GM23338 (cell line): ENCODE measurements at regions not wholly inside any gene's neighbourhood (a gene's known extent, or its start where the extent isn't known, plus 50 kb on each side); places are given as distances from the start of the nearest gene placed in this dataset.

Source experiments
- ATAC-seq: fragments of 200-7000 bp; cut with Tn5 transposase; 3 replicates; pipeline ENCODE4 v1.9.1; 2020
- DNase-seq: peaks from one replicate; pipeline ENCODE4 v3.0.0-alpha.2; 2015; ENCODE audit warnings: low spot score
- H2AFZ ChIP-seq: fragments of 200-600 bp; sonication (generic); 2 replicates; pipeline ENCODE4 v1.8.0; 2016; ENCODE audit warnings: antibody characterized with exemption, mild to moderate bottlenecking, moderate library complexity
- H3F3A ChIP-seq: fragments of 200-600 bp; sonication (generic); replicated peaks from 2 replicates; pipeline ENCODE4 v1.8.0; 2017; ENCODE audit warnings: antibody characterized with exemption, mixed run types, low read depth
- H3K27ac ChIP-seq: fragments of 200-600 bp; sonication (generic); 2 replicates; pipeline ENCODE4 v1.6.1; 2016; ENCODE audit warnings: low read depth
- H3K27me3 ChIP-seq: fragments of 200-600 bp; sonication (generic); 2 replicates; pipeline ENCODE4 v1.8.0; 2016; ENCODE audit warnings: mild to moderate bottlenecking, mixed run types, moderate library complexity; ENCODE audit not compliant: insufficient read depth
- H3K36me3 ChIP-seq: fragments of 200-600 bp; sonication (generic); 2 replicates; pipeline ENCODE4 v1.8.0; 2016; ENCODE audit warnings: mild to moderate bottlenecking; ENCODE audit not compliant: insufficient read depth
- H3K4me1 ChIP-seq: fragments of 200-600 bp; sonication (generic); 2 replicates; pipeline ENCODE4 v1.8.0; 2016; ENCODE audit warnings: mild to moderate bottlenecking, moderate library complexity; ENCODE audit not compliant: insufficient read depth
- H3K4me2 ChIP-seq: fragments of 200-600 bp; sonication (generic); 2 replicates; pipeline ENCODE4 v1.7.1; 2017; ENCODE audit warnings: mixed run types
- H3K4me3 ChIP-seq: fragments of 200-600 bp; sonication (generic); 2 replicates; pipeline ENCODE4 v1.6.1; 2016; ENCODE audit warnings: mixed run types
- H3K79me2 ChIP-seq: fragments of 200-600 bp; sonication (generic); replicated peaks from 2 replicates; pipeline ENCODE4 v1.8.0; 2017; ENCODE audit warnings: mild to moderate bottlenecking; ENCODE audit not compliant: insufficient read depth
- H3K9me2 ChIP-seq: fragments of 200-600 bp; sonication (generic); 2 replicates; pipeline ENCODE4 v1.8.0; 2017; ENCODE audit not compliant: insufficient read depth
- H4K20me1 ChIP-seq: fragments of 200-600 bp; sonication (generic); replicated peaks from 2 replicates; pipeline ENCODE4 v1.8.0; 2017; ENCODE audit warnings: mild to moderate bottlenecking; ENCODE audit not compliant: insufficient read depth
- H3K27ac Mint-ChIP-seq: 2 replicates; pipeline ENCODE4 v1.8.0; 2020; ENCODE audit warnings: inconsistent platforms, mild to moderate bottlenecking, moderate library complexity, mixed read lengths
- H3K27me3 Mint-ChIP-seq: 3 replicates; pipeline ENCODE4 v1.8.0; 2022; ENCODE audit warnings: low read depth, mild to moderate bottlenecking, moderate library complexity, mixed read lengths, inconsistent platforms; ENCODE audit not compliant: insufficient read depth, poor library complexity
- H3K36me3 Mint-ChIP-seq: 3 replicates; pipeline ENCODE4 v1.8.0; 2021; ENCODE audit warnings: low read depth, mild to moderate bottlenecking, inconsistent platforms, moderate library complexity, mixed read lengths
- H3K4me1 Mint-ChIP-seq: 3 replicates; pipeline ENCODE4 v1.8.0; 2020; ENCODE audit warnings: mild to moderate bottlenecking, inconsistent platforms, mixed read lengths
- H3K4me3 Mint-ChIP-seq: 3 replicates; pipeline ENCODE4 v1.8.0; 2021; ENCODE audit warnings: moderate library complexity, mild to moderate bottlenecking, inconsistent platforms, mixed read lengths
- H3K9me3 Mint-ChIP-seq: 3 replicates; pipeline ENCODE4 v1.8.0; 2020; ENCODE audit warnings: moderate library complexity, mild to moderate bottlenecking, inconsistent platforms, mixed read lengths
- CREB1 ChIP-seq: fragments of 250-450 bp; sonication (Bioruptor Pico); IDR thresholded peaks from 2 replicates; pipeline ENCODE4 v1.5.0; 2020; ENCODE audit warnings: low read depth, mild to moderate bottlenecking, moderate library complexity
- EZH2 ChIP-seq: fragments of 200-600 bp; sonication (generic); IDR thresholded peaks from one replicate; pipeline ENCODE4 v1.8.0; 2017; ENCODE audit warnings: antibody characterized with exemption, mild to moderate bottlenecking, low read depth; ENCODE audit not compliant: unreplicated experiment
- JUNB ChIP-seq: IDR thresholded peaks from one replicate; pipeline ENCODE4 v1.6.1; 2016; ENCODE audit warnings: antibody characterized with exemption; ENCODE audit not compliant: unreplicated experiment
- NANOG ChIP-seq: IDR thresholded peaks from 2 replicates; pipeline ENCODE4 v1.6.1; 2016; ENCODE audit warnings: antibody characterized with exemption, borderline replicate concordance
- POLR2AphosphoS5 ChIP-seq: IDR thresholded peaks from 2 replicates; pipeline ENCODE4 v1.6.1; 2016; ENCODE audit warnings: antibody characterized with exemption, low read depth
- STAT1 ChIP-seq: IDR thresholded peaks from one replicate; pipeline ENCODE4 v1.6.1; 2016; ENCODE audit warnings: antibody characterized with exemption; ENCODE audit not compliant: unreplicated experiment
- ZNF114 ChIP-seq: fragments of 250-450 bp; sonication (Bioruptor Pico); IDR thresholded peaks from 2 replicates; pipeline ENCODE4 v1.5.0; 2020; ENCODE audit warnings: mild to moderate bottlenecking, moderate library complexity
- ZNF331 ChIP-seq: fragments of 250-450 bp; sonication (Bioruptor Pico); IDR thresholded peaks from 2 replicates; pipeline ENCODE4 v1.5.0; 2020; ENCODE audit warnings: low read depth, mild to moderate bottlenecking, moderate library complexity
- TF ChIP-seq, protein P1 (sequence below): IDR thresholded peaks from one replicate; pipeline ENCODE4 v1.6.1; 2018; ENCODE audit warnings: antibody characterized with exemption; ENCODE audit not compliant: unreplicated experiment
- TF ChIP-seq, protein P2 (sequence below): fragments of 250-450 bp; sonication (Bioruptor Pico); IDR thresholded peaks from 2 replicates; pipeline ENCODE4 v1.5.0; 2020; ENCODE audit warnings: mild to moderate bottlenecking, moderate library complexity
- TF ChIP-seq, protein P3 (sequence below): IDR thresholded peaks from 2 replicates; pipeline ENCODE4 v1.6.1; 2016; ENCODE audit warnings: antibody characterized with exemption

DNA sequence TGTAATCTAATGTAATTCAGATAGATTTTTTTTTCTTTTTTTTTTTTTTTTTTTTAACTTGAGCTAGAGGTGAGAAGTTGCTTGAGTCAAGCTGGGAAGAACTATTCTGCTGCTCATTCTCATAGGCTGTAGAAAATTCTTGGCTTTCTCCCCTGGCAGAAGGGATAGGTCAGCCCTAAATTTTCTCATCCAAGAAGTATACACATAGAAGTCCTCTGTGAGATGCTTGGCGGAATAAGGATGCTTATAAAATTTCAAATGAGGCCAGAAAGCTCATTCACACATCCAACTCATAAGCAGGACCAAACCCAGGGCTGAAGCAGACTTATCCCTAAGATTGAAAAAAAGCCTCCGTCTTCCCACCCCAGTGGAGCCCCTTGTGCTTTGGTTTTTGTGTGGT, 572.5 kb downstream of the SQOR start (continued):
- TF ChIP-seq, protein P1, sequence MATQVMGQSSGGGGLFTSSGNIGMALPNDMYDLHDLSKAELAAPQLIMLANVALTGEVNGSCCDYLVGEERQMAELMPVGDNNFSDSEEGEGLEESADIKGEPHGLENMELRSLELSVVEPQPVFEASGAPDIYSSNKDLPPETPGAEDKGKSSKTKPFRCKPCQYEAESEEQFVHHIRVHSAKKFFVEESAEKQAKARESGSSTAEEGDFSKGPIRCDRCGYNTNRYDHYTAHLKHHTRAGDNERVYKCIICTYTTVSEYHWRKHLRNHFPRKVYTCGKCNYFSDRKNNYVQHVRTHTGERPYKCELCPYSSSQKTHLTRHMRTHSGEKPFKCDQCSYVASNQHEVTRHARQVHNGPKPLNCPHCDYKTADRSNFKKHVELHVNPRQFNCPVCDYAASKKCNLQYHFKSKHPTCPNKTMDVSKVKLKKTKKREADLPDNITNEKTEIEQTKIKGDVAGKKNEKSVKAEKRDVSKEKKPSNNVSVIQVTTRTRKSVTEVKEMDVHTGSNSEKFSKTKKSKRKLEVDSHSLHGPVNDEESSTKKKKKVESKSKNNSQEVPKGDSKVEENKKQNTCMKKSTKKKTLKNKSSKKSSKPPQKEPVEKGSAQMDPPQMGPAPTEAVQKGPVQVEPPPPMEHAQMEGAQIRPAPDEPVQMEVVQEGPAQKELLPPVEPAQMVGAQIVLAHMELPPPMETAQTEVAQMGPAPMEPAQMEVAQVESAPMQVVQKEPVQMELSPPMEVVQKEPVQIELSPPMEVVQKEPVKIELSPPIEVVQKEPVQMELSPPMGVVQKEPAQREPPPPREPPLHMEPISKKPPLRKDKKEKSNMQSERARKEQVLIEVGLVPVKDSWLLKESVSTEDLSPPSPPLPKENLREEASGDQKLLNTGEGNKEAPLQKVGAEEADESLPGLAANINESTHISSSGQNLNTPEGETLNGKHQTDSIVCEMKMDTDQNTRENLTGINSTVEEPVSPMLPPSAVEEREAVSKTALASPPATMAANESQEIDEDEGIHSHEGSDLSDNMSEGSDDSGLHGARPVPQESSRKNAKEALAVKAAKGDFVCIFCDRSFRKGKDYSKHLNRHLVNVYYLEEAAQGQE = no peak
- no peak for TF ChIP-seq JUNB

DNA sequence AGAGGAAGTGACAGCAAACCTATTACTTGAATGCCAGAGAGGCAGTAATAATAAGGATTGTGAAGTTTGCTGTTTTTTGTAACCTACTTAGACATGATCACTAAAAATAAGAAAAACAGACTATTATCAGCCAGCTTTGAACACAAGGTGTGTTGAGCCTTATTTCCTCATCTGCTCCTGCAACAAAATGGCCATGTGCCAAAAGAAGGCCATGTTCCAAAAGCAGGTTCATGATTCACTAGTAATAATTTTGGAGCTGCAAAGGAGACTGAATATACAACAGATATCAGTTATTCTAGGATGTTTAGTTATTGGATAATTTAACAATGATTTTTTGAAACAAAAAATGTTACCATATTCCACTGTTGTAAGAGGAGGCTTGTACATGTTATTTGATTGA, 578.7 kb downstream of the SQOR start:
- H3K9me3 Mint-ChIP-seq = peaks cover 74% of the 10 kb centered on the region
- no peak overlapping the region for H3K4me3 ChIP-seq
- H2AFZ ChIP-seq = no peak overlapping the region
- H3K79me2 ChIP-seq = no peaks in the 10 kb centered on the region
- DNase-seq (no peak), ATAC-seq (no peak)
- no peak overlapping the region for H3K27ac Mint-ChIP-seq
- H3K4me1 ChIP-seq = no peaks in the 10 kb centered on the region
- TF ChIP-seq, protein P2, sequence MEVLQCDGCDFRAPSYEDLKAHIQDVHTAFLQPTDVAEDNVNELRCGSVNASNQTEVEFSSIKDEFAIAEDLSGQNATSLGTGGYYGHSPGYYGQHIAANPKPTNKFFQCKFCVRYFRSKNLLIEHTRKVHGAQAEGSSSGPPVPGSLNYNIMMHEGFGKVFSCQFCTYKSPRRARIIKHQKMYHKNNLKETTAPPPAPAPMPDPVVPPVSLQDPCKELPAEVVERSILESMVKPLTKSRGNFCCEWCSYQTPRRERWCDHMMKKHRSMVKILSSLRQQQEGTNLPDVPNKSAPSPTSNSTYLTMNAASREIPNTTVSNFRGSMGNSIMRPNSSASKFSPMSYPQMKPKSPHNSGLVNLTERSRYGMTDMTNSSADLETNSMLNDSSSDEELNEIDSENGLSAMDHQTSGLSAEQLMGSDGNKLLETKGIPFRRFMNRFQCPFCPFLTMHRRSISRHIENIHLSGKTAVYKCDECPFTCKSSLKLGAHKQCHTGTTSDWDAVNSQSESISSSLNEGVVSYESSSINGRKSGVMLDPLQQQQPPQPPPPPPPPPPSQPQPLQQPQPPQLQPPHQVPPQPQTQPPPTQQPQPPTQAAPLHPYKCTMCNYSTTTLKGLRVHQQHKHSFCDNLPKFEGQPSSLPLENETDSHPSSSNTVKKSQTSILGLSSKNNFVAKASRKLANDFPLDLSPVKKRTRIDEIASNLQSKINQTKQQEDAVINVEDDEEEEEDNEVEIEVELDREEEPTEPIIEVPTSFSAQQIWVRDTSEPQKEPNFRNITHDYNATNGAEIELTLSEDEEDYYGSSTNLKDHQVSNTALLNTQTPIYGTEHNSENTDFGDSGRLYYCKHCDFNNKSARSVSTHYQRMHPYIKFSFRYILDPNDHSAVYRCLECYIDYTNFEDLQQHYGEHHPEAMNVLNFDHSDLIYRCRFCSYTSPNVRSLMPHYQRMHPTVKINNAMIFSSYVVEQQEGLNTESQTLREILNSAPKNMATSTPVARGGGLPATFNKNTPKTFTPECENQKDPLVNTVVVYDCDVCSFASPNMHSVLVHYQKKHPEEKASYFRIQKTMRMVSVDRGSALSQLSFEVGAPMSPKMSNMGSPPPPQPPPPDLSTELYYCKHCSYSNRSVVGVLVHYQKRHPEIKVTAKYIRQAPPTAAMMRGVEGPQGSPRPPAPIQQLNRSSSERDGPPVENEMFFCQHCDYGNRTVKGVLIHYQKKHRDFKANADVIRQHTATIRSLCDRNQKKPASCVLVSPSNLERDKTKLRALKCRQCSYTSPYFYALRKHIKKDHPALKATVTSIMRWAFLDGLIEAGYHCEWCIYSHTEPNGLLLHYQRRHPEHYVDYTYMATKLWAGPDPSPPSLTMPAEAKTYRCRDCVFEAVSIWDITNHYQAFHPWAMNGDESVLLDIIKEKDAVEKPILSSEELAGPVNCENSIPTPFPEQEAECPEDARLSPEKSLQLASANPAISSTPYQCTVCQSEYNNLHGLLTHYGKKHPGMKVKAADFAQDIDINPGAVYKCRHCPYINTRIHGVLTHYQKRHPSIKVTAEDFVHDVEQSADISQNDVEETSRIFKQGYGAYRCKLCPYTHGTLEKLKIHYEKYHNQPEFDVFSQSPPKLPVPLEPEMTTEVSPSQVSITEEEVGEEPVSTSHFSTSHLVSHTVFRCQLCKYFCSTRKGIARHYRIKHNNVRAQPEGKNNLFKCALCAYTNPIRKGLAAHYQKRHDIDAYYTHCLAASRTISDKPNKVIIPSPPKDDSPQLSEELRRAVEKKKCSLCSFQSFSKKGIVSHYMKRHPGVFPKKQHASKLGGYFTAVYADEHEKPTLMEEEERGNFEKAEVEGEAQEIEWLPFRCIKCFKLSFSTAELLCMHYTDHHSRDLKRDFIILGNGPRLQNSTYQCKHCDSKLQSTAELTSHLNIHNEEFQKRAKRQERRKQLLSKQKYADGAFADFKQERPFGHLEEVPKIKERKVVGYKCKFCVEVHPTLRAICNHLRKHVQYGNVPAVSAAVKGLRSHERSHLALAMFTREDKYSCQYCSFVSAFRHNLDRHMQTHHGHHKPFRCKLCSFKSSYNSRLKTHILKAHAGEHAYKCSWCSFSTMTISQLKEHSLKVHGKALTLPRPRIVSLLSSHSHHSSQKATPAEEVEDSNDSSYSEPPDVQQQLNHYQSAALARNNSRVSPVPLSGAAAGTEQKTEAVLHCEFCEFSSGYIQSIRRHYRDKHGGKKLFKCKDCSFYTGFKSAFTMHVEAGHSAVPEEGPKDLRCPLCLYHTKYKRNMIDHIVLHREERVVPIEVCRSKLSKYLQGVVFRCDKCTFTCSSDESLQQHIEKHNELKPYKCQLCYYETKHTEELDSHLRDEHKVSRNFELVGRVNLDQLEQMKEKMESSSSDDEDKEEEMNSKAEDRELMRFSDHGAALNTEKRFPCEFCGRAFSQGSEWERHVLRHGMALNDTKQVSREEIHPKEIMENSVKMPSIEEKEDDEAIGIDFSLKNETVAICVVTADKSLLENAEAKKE (CRISPR knock-in tag) = no peak
- TF ChIP-seq, protein P1 = no peak
- TF ChIP-seq STAT1 (no peak), CREB1 (CRISPR knock-in tag) (no peak), JUNB (no peak), ZNF114 (CRISPR knock-in tag) (no peak), EZH2 (no peak), ZNF331 (CRISPR knock-in tag) (no peak), NANOG (no peak), POLR2AphosphoS5 (no peak)
- TF ChIP-seq, protein P3, sequence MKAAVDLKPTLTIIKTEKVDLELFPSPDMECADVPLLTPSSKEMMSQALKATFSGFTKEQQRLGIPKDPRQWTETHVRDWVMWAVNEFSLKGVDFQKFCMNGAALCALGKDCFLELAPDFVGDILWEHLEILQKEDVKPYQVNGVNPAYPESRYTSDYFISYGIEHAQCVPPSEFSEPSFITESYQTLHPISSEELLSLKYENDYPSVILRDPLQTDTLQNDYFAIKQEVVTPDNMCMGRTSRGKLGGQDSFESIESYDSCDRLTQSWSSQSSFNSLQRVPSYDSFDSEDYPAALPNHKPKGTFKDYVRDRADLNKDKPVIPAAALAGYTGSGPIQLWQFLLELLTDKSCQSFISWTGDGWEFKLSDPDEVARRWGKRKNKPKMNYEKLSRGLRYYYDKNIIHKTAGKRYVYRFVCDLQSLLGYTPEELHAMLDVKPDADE = no peak
- no peaks in the 10 kb centered on the region for H4K20me1 ChIP-seq
- H3K36me3 Mint-ChIP-seq = peaks cover 5% of the 10 kb centered on the region
- H3K9me2 ChIP-seq = peaks cover 14% of the 10 kb centered on the region; the same call in 1 of the 2 replicates
- no peaks in the 10 kb centered on the region for H3K27me3 Mint-ChIP-seq
- no peaks in the 10 kb centered on the region for H3K27me3 ChIP-seq
- H3F3A ChIP-seq = no peaks in the 10 kb centered on the region
- H3K27ac ChIP-seq = no peak overlapping the region
- no peak overlapping the region for H3K4me2 ChIP-seq
- no peaks in the 10 kb centered on the region for H3K4me1 Mint-ChIP-seq
- no peaks in the 10 kb centered on the region for H3K36me3 ChIP-seq
- no peak overlapping the region for H3K4me3 Mint-ChIP-seq
